GM21723 (cell line): ENCODE measurements at regions not wholly inside any gene's neighbourhood (a gene's known extent, or its start where the extent isn't known, plus 50 kb on each side); places are given as distances from the start of the nearest gene placed in this dataset.
A peak's percentile ranks its signal among the peaks of the same experiment; 100 is the strongest.

Source experiments
- ATAC-seq: cut with Tn5 transposase; IDR thresholded peaks from one replicate; pipeline ENCODE4 v1.9.1; 2021; ENCODE audit warnings: mild to moderate bottlenecking, moderate library complexity; ENCODE audit not compliant: unreplicated experiment

- no peak for ATAC-seq
Measured at GRCh38 chr5:108650997-108651396, 96.7 kb upstream of the FER start.

GRCh38 chr5:108649646-108650045, 98.1 kb upstream of the FER start:
- no peak for ATAC-seq

DNA sequence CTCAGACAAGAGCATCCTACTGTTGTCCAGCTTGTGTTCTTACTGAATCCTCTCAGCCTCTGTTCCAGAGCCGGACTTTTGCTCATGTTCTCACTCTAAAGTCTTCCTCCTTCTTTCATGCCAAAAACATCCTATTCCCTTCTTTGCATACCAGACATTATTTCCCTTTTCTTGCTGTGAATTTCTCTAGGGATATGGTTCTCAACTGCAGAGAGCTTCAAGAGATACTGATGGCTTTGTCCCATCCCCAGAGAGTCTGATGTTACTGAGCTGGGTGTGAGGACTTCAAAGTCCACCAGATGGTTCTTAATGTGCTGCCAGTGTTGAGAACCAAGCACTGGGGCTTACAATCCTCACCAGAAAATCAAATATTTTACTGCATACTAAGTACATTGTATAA, 98.6 kb upstream of the FER start:
- no peak for ATAC-seq

GRCh38 chr5:108642170-108642906, 105.4 kb upstream of the FER start:
- peak; percentile 98 for ATAC-seq

DNA sequence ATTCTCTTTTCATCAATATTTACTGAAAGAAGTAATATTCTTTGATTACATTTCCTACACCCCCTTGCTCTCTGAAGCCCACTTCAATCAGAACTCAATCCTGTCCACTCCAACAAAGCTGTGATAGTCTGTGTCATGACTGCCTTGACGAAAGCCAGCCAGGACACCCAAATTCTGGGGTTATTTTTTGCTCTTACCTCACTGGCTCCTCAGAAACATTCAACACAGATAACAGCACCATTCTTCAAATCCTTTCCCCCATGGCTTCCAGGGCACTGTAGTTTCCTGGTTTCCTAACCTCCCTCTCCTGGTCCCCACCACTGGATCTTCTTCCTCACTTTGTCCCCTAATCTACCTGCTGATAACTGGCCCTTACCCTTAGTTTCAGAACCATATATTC, 106.1 kb upstream of the FER start:
- ATAC-seq, result no peak

GRCh38 chr5:108639366-108639765, 108.3 kb upstream of the FER start:
- ATAC-seq, result no peak

DNA sequence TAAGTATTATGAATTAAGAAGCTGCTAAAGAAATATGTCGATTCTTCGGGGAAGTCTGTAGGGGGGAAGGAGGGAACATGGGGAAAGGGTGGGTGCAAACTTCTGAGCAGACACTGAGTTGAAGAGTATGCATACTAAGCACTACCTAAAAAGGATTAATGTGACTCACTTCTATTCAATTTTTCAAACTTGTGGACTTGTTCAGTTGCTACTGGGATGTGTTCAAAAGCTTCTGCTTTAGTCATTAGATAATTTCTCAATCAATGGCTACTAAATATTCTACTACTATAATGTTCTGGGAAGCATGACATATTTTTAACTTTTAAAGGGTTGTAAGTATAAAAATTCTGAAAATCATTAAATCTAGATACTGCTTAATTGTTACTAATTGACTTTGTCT, 109.7 kb upstream of the FER start:
- ATAC-seq, result no peak

DNA sequence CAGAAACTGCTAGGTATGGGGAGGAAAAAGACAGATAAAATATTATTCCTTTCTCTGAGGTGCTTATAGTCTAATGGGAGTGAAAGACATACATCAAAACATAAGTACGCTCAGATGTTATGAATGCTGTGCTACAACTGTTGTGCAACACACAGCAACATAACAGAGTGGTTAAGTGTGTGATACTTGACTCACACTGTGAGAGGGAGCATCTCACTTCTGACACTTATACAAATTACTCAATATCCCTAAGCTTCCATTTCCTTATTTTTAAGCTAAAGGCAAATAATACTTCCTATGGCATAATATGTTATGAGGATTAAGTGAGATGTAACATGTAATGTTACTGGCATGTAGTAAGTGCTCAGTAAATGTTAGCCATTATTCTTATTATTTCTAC, 110.6 kb upstream of the FER start:
- ATAC-seq, result no peak

DNA sequence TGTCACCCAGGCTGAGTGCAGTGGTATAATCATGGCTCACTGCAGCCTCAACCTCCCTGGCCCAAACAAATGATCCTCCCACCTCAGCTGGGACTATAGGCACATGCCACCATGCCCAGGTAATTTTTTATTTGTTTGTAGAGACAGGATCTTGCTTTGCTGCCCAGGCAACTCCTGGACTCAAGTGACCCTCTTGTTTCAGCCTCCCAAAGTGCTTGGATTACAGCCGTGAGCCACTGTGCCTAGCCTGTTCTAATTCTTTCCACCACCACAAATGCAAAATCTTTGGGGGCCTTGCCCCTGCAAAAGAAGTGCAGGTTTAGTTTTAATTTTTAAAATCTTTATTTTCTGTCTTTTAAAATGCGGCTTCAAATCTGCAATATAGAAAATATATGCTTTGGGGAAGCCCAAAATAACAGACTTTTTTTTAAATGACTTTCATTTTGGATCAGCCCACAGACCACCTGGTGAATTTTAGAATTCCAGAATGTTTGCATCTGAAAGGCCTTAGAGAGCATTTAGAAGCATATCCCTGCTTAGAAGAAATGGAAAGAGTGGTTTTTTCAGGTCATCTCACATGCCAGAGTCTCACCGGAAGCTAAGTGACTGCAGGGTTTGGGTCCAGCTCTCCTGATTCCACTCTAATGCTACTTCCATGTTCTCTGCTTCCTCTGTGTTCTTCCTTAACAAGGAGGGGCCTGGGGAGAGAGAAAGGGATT, 111.4 kb upstream of the FER start:
- ATAC-seq, result no peak

GRCh38 chr5:108634617-108635288, 112.9 kb upstream of the FER start:
- peak; percentile 83 for ATAC-seq

GRCh38 chr5:108634010-108634616, 113.6 kb upstream of the FER start:
- no peak for ATAC-seq

- ATAC-seq, result no peak
Measured at GRCh38 chr5:108629779-108630528, 117.7 kb upstream of the FER start.

DNA sequence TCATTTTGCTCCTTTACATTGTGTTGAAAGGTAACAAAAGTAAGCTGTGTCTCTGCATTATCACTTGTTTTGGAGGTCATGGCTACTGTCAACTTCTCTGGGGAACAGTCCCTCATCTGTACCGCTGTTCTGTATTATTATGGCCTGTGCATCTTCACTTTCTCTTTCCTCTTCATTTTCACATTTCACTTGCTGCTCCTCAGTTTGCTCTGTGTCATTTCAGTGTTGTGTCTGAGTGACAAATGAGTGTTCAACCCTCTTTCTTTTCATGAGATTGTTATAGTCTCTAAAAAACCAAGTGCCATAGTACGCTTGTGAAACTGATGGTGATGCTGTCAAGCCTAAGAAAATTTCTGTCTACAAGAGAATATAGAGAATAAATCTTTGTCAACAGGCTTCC, 122.0 kb upstream of the FER start:
- no peak for ATAC-seq

GRCh38 chr5:108623826-108624225, 123.9 kb upstream of the FER start:
- ATAC-seq, result no peak

DNA sequence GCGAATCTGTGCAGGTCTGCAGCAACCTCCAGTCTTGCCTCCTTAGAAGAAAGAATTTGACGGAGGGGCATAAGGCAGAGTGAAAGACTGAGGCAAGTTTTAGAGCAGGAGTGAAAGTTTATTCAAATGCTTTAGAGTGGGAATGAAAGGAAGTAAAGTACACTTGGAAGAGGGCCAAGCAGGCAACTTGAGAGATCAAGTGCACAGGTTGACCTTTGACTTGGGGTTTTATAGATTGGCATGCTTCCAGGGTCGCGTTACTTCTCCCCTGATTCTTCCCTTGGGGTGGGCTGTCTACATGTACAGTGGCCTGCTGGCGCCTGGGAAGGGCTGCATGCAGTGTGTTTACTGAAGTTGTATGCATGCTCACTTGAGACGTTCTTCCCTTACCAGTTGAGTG, 127.2 kb upstream of the FER start:
- no peak for ATAC-seq

DNA sequence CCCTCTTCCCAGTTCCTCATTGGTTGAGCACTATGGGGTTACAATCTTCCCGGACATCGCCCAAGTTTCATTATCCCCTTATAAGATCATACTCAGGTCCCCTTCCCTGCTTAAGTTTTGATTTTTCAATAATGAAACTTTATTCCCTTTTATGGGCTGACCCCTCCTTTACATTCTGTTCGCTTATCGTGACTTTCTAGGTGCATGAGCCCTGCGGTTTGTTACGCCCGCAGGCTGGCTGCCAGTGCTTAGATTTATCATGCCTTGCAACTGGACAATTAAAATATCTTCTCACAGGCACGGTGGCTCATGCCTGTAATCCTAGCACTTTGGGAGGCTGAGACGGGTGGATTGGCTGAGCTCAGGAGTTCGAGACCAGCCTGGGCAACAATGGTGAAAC, 127.9 kb upstream of the FER start:
- no peak for ATAC-seq

GRCh38 chr5:108617467-108618435, 129.9 kb upstream of the FER start:
- ATAC-seq, result no peak

DNA sequence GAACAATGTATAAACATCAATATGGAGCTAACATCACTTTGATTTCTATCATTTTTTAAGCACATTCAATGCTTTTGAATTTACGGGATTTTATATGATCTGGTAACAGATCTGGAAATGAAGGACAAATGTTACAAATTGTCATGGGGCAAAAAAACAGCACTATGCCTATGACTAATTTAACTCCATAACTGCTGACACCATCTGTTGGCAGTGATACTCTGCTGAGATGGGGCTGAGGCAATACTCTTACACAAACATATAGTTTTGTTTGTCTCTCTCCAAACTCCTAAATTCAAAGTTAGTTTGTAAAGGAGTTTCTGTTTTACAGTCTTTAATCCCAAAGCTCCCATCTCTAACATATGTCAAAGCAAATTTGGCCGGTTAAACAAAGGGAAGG, 132.5 kb upstream of the FER start:
- no peak for ATAC-seq

GRCh38 chr5:108607421-108607820, 140.3 kb upstream of the FER start:
- ATAC-seq, result no peak

DNA sequence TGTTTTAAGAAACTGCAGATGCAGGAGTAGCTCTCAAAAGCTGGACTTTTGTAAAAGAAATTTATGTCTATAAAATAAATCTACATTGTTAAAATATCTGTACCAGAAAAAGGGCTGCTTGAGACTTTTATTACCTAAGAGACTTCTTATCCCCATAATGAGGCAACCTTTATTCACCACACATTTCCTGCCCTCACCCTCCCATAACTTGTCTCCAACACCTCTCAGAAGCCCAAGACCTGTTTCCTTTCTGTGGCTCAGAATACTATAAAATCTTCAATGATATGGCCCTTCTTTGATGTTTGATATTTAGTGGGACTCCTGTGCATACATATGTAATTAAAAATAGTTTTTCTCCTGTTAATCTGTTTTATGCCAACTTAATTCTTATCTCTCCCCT, 141.5 kb upstream of the FER start:
- ATAC-seq, result no peak
